HEK293 (cell line): ENCODE measurements at regions not wholly inside any gene's neighbourhood (a gene's known extent, or its start where the extent isn't known, plus 50 kb on each side); places are given as distances from the start of the nearest gene placed in this dataset.

Experiments used
- TF ChIP-seq, protein P1 (sequence below): fragments of 450-650 bp; formaldehyde crosslinking; IDR thresholded peaks from 2 replicates; pipeline ENCODE4 v1.5.1; 2016; ENCODE audit warnings: missing biosample characterization, missing genetic modification characterization
- TF ChIP-seq, protein P2 (sequence below): fragments of 450-650 bp; formaldehyde crosslinking; IDR thresholded peaks from 2 replicates; pipeline ENCODE4 v1.5.1; 2016; ENCODE audit warnings: missing biosample characterization, missing genetic modification characterization
- TF ChIP-seq, protein P3 (sequence below): fragments of 450-650 bp; formaldehyde crosslinking; IDR thresholded peaks from 2 replicates; pipeline ENCODE4 v1.5.1; 2016; ENCODE audit warnings: missing biosample characterization, missing genetic modification characterization
- TF ChIP-seq, protein P4 (sequence below): fragments of 450-650 bp; formaldehyde crosslinking; IDR thresholded peaks from 2 replicates; pipeline ENCODE4 v1.5.1; 2016; ENCODE audit warnings: missing biosample characterization, missing genetic modification characterization

DNA sequence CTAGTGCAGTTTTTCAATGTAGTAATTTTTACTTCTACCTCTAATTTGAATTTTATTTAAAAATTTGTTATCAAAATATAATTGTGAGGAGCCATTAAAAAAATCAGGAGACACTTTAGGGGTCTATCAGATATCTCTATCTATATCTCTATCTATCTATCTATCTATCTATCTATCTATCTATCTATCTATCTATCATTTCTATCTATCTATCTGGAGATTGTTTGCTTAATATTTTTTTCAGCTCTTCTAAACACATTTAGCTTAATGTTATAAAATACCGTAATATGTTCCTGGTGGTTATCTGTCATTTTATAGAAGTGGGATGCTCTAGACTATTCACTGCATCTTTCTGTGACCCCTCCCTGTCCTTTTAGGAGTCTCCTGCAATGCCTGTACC lies 193.7 kb upstream of the P2RY1 start:
- TF ChIP-seq, protein P1, sequence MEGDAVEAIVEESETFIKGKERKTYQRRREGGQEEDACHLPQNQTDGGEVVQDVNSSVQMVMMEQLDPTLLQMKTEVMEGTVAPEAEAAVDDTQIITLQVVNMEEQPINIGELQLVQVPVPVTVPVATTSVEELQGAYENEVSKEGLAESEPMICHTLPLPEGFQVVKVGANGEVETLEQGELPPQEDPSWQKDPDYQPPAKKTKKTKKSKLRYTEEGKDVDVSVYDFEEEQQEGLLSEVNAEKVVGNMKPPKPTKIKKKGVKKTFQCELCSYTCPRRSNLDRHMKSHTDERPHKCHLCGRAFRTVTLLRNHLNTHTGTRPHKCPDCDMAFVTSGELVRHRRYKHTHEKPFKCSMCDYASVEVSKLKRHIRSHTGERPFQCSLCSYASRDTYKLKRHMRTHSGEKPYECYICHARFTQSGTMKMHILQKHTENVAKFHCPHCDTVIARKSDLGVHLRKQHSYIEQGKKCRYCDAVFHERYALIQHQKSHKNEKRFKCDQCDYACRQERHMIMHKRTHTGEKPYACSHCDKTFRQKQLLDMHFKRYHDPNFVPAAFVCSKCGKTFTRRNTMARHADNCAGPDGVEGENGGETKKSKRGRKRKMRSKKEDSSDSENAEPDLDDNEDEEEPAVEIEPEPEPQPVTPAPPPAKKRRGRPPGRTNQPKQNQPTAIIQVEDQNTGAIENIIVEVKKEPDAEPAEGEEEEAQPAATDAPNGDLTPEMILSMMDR (tag by site-specific recombination): no peak
- TF ChIP-seq, protein P2, sequence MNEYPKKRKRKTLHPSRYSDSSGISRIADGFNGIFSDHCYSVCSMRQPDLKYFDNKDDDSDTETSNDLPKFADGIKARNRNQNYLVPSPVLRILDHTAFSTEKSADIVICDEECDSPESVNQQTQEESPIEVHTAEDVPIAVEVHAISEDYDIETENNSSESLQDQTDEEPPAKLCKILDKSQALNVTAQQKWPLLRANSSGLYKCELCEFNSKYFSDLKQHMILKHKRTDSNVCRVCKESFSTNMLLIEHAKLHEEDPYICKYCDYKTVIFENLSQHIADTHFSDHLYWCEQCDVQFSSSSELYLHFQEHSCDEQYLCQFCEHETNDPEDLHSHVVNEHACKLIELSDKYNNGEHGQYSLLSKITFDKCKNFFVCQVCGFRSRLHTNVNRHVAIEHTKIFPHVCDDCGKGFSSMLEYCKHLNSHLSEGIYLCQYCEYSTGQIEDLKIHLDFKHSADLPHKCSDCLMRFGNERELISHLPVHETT (tag by site-specific recombination): no peak
- TF ChIP-seq, protein P3, sequence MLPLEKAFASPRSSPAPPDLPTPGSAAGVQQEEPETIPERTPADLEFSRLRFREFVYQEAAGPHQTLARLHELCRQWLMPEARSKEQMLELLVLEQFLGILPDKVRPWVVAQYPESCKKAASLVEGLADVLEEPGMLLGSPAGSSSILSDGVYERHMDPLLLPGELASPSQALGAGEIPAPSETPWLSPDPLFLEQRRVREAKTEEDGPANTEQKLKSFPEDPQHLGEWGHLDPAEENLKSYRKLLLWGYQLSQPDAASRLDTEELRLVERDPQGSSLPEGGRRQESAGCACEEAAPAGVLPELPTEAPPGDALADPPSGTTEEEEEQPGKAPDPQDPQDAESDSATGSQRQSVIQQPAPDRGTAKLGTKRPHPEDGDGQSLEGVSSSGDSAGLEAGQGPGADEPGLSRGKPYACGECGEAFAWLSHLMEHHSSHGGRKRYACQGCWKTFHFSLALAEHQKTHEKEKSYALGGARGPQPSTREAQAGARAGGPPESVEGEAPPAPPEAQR: no peak
- TF ChIP-seq, protein P4, sequence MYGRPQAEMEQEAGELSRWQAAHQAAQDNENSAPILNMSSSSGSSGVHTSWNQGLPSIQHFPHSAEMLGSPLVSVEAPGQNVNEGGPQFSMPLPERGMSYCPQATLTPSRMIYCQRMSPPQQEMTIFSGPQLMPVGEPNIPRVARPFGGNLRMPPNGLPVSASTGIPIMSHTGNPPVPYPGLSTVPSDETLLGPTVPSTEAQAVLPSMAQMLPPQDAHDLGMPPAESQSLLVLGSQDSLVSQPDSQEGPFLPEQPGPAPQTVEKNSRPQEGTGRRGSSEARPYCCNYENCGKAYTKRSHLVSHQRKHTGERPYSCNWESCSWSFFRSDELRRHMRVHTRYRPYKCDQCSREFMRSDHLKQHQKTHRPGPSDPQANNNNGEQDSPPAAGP (tag by site-specific recombination): no peak
